Cardiac muscle cell (in vitro differentiated cells and primary cell): ENCODE measurements at regions not wholly inside any gene's neighbourhood (a gene's known extent, or its start where the extent isn't known, plus 50 kb on each side); places are given as distances from the start of the nearest gene placed in this dataset.
"Not testable (repeated sequence)": the region's sequence is repeated elsewhere in the genome, so short reads cannot be mapped to it uniquely, and the experiment has no call there.

Experiments
- DNase-seq, 2 donors: peaks; one replicate each; pipeline versions ENCODE4 v3.0.0 to v3.0.0-alpha.2; 2010 to 2017; ENCODE audit warnings: low read depth in 1 of 2, low spot score in 1 of 2
- H3K27ac ChIP-seq: fragments of 200-600 bp; sonication (generic); 2 replicates; pipeline ENCODE4 v1.5.1; 2016
- H3K27me3 ChIP-seq: fragments of 200-600 bp; sonication (generic); 2 replicates; pipeline ENCODE4 v1.6.0; 2016; ENCODE audit warnings: control low read depth
- H3K36me3 ChIP-seq: fragments of 200-600 bp; sonication (generic); 2 replicates; pipeline ENCODE4 v1.5.1; 2016; ENCODE audit warnings: control low read depth
- H3K4me1 ChIP-seq: fragments of 200-600 bp; sonication (generic); 2 replicates; pipeline ENCODE4 v1.8.1; 2017; ENCODE audit warnings: low read depth, mild to moderate bottlenecking, mixed run types
- H3K4me3 ChIP-seq: fragments of 200-600 bp; sonication (generic); 2 replicates; pipeline ENCODE4 v1.5.1; 2016; ENCODE audit warnings: mild to moderate bottlenecking
- H3K9me3 ChIP-seq: fragments of 200-600 bp; sonication (generic); 2 replicates; pipeline ENCODE4 v1.5.1; 2017; ENCODE audit warnings: low read depth, mild to moderate bottlenecking, control low read depth
- CTCF ChIP-seq: IDR thresholded peaks from 2 replicates; pipeline ENCODE4 v1.5.1; 2012; ENCODE audit warnings: low read depth, mild to moderate bottlenecking, low read length

GRCh38 chr7:57203161-57203791 is 71.0 kb upstream of the ZNF479 start:
- H3K27me3 ChIP-seq, result no peaks in the 10 kb centered on the region
- H3K27ac ChIP-seq, result no peak overlapping the region
- peaks cover 5% of the 10 kb centered on the region for H3K9me3 ChIP-seq
- no peaks in the 10 kb centered on the region for H3K4me1 ChIP-seq
- no peak for TF ChIP-seq CTCF
- DNase-seq, result no peak
- H3K36me3 ChIP-seq, result no peaks in the 10 kb centered on the region
- H3K4me3 ChIP-seq, result no peak overlapping the region

GRCh38 chr7:57203858-57204257 is 71.6 kb upstream of the ZNF479 start:
- H3K27me3 ChIP-seq, H3K4me3 ChIP-seq, H3K4me1 ChIP-seq, DNase-seq, H3K9me3 ChIP-seq, H3K27ac ChIP-seq, H3K36me3 ChIP-seq: not testable (repeated sequence)

GRCh38 chr7:57204411-57204811 is 72.2 kb upstream of the ZNF479 start:
- H3K36me3 ChIP-seq, result no peaks in the 10 kb centered on the region
- no peak overlapping the region for H3K27ac ChIP-seq
- no peaks in the 10 kb centered on the region for H3K27me3 ChIP-seq
- no peaks in the 10 kb centered on the region for H3K4me1 ChIP-seq
- peaks cover 5% of the 10 kb centered on the region for H3K9me3 ChIP-seq
- no peak overlapping the region for H3K4me3 ChIP-seq
- DNase-seq, result no peak
- TF ChIP-seq CTCF, result no peak

GRCh38 chr7:57205000-57205399 is 72.8 kb upstream of the ZNF479 start:
- Histone ChIP-seq H3K4me3 (no peak overlapping the region), H3K9me3 (peaks cover 5% of the 10 kb centered on the region), H3K27me3 (no peaks in the 10 kb centered on the region), H3K27ac (no peak overlapping the region), H3K36me3 (no peaks in the 10 kb centered on the region), H3K4me1 (no peaks in the 10 kb centered on the region)
- no peak for TF ChIP-seq CTCF
- no peak for DNase-seq

GRCh38 chr7:57207836-57208235 is 75.6 kb upstream of the ZNF479 start:
- DNase-seq, result no peak
- TF ChIP-seq CTCF, result no peak
- no peaks in the 10 kb centered on the region for H3K4me1 ChIP-seq
- H3K27me3 ChIP-seq, result no peaks in the 10 kb centered on the region
- H3K27ac ChIP-seq, result no peak overlapping the region
- H3K36me3 ChIP-seq, result no peaks in the 10 kb centered on the region
- H3K9me3 ChIP-seq, result peaks cover 5% of the 10 kb centered on the region
- no peak overlapping the region for H3K4me3 ChIP-seq

- no peak overlapping the region for H3K27ac ChIP-seq
- no peaks in the 10 kb centered on the region for H3K4me1 ChIP-seq
- no peaks in the 10 kb centered on the region for H3K27me3 ChIP-seq
- H3K4me3 ChIP-seq, result no peak overlapping the region
- no peaks in the 10 kb centered on the region for H3K36me3 ChIP-seq
- H3K9me3 ChIP-seq, result peaks cover 5% of the 10 kb centered on the region
- no peak for DNase-seq
- no peak for TF ChIP-seq CTCF
Observed at GRCh38 chr7:57210212-57210611, 78.0 kb upstream of the ZNF479 start.
